GM23338 (cell line): ENCODE measurements at regions not wholly inside any gene's neighbourhood (a gene's known extent, or its start where the extent isn't known, plus 50 kb on each side); places are given as distances from the start of the nearest gene placed in this dataset.
"Not testable (repeated sequence)": the region's sequence is repeated elsewhere in the genome, so short reads cannot be mapped to it uniquely, and the experiment has no call there.

Source experiments
- ATAC-seq: fragments of 200-7000 bp; cut with Tn5 transposase; 3 replicates; pipeline ENCODE4 v1.9.1; 2020
- DNase-seq: peaks from one replicate; pipeline ENCODE4 v3.0.0-alpha.2; 2015; ENCODE audit warnings: low spot score
- H2AFZ ChIP-seq: fragments of 200-600 bp; sonication (generic); 2 replicates; pipeline ENCODE4 v1.8.0; 2016; ENCODE audit warnings: antibody characterized with exemption, mild to moderate bottlenecking, moderate library complexity
- H3F3A ChIP-seq: fragments of 200-600 bp; sonication (generic); replicated peaks from 2 replicates; pipeline ENCODE4 v1.8.0; 2017; ENCODE audit warnings: antibody characterized with exemption, mixed run types, low read depth
- H3K27ac ChIP-seq: fragments of 200-600 bp; sonication (generic); 2 replicates; pipeline ENCODE4 v1.6.1; 2016; ENCODE audit warnings: low read depth
- H3K27me3 ChIP-seq: fragments of 200-600 bp; sonication (generic); 2 replicates; pipeline ENCODE4 v1.8.0; 2016; ENCODE audit warnings: mild to moderate bottlenecking, mixed run types, moderate library complexity; ENCODE audit not compliant: insufficient read depth
- H3K36me3 ChIP-seq: fragments of 200-600 bp; sonication (generic); 2 replicates; pipeline ENCODE4 v1.8.0; 2016; ENCODE audit warnings: mild to moderate bottlenecking; ENCODE audit not compliant: insufficient read depth
- H3K4me1 ChIP-seq: fragments of 200-600 bp; sonication (generic); 2 replicates; pipeline ENCODE4 v1.8.0; 2016; ENCODE audit warnings: mild to moderate bottlenecking, moderate library complexity; ENCODE audit not compliant: insufficient read depth
- H3K4me2 ChIP-seq: fragments of 200-600 bp; sonication (generic); 2 replicates; pipeline ENCODE4 v1.7.1; 2017; ENCODE audit warnings: mixed run types
- H3K4me3 ChIP-seq: fragments of 200-600 bp; sonication (generic); 2 replicates; pipeline ENCODE4 v1.6.1; 2016; ENCODE audit warnings: mixed run types
- H3K79me2 ChIP-seq: fragments of 200-600 bp; sonication (generic); replicated peaks from 2 replicates; pipeline ENCODE4 v1.8.0; 2017; ENCODE audit warnings: mild to moderate bottlenecking; ENCODE audit not compliant: insufficient read depth
- H3K9me2 ChIP-seq: fragments of 200-600 bp; sonication (generic); 2 replicates; pipeline ENCODE4 v1.8.0; 2017; ENCODE audit not compliant: insufficient read depth
- H4K20me1 ChIP-seq: fragments of 200-600 bp; sonication (generic); replicated peaks from 2 replicates; pipeline ENCODE4 v1.8.0; 2017; ENCODE audit warnings: mild to moderate bottlenecking; ENCODE audit not compliant: insufficient read depth
- H3K27ac Mint-ChIP-seq: 2 replicates; pipeline ENCODE4 v1.8.0; 2020; ENCODE audit warnings: inconsistent platforms, mild to moderate bottlenecking, moderate library complexity, mixed read lengths
- H3K27me3 Mint-ChIP-seq: 3 replicates; pipeline ENCODE4 v1.8.0; 2022; ENCODE audit warnings: low read depth, mild to moderate bottlenecking, moderate library complexity, mixed read lengths, inconsistent platforms; ENCODE audit not compliant: insufficient read depth, poor library complexity
- H3K36me3 Mint-ChIP-seq: 3 replicates; pipeline ENCODE4 v1.8.0; 2021; ENCODE audit warnings: low read depth, mild to moderate bottlenecking, inconsistent platforms, moderate library complexity, mixed read lengths
- H3K4me1 Mint-ChIP-seq: 3 replicates; pipeline ENCODE4 v1.8.0; 2020; ENCODE audit warnings: mild to moderate bottlenecking, inconsistent platforms, mixed read lengths
- H3K4me3 Mint-ChIP-seq: 3 replicates; pipeline ENCODE4 v1.8.0; 2021; ENCODE audit warnings: moderate library complexity, mild to moderate bottlenecking, inconsistent platforms, mixed read lengths
- H3K9me3 Mint-ChIP-seq: 3 replicates; pipeline ENCODE4 v1.8.0; 2020; ENCODE audit warnings: moderate library complexity, mild to moderate bottlenecking, inconsistent platforms, mixed read lengths
- CREB1 ChIP-seq: fragments of 250-450 bp; sonication (Bioruptor Pico); IDR thresholded peaks from 2 replicates; pipeline ENCODE4 v1.5.0; 2020; ENCODE audit warnings: low read depth, mild to moderate bottlenecking, moderate library complexity
- ETS1 ChIP-seq: IDR thresholded peaks from 2 replicates; pipeline ENCODE4 v1.6.1; 2016; ENCODE audit warnings: antibody characterized with exemption
- EZH2 ChIP-seq: fragments of 200-600 bp; sonication (generic); IDR thresholded peaks from one replicate; pipeline ENCODE4 v1.8.0; 2017; ENCODE audit warnings: antibody characterized with exemption, mild to moderate bottlenecking, low read depth; ENCODE audit not compliant: unreplicated experiment
- EZH2phosphoT487 ChIP-seq: fragments of 200-600 bp; sonication (generic); IDR thresholded peaks from one replicate; pipeline ENCODE4 v1.8.1; 2018; ENCODE audit warnings: antibody characterized with exemption; ENCODE audit not compliant: unreplicated experiment

GRCh38 chr5:173392172-173392571, 64.0 kb upstream of the STC2 start:
- H3K36me3 Mint-ChIP-seq, result no peaks in the 10 kb centered on the region
- no peaks in the 10 kb centered on the region for H3K79me2 ChIP-seq
- no peak overlapping the region for H3K27ac ChIP-seq
- no peak overlapping the region for H3K27ac Mint-ChIP-seq
- no peaks in the 10 kb centered on the region for H4K20me1 ChIP-seq
- H3F3A ChIP-seq, result no peaks in the 10 kb centered on the region
- no peak for DNase-seq
- no peak for TF ChIP-seq ETS1
- ATAC-seq, result no peak
- H3K4me1 Mint-ChIP-seq, result no peaks in the 10 kb centered on the region; the same call in 2 of the 3 replicates
- H3K9me3 Mint-ChIP-seq, result peaks cover 3% of the 10 kb centered on the region; the same call in 1 of the 3 replicates
- no peak overlapping the region for H2AFZ ChIP-seq
- H3K4me3 ChIP-seq, result no peak overlapping the region
- 0 out of 2 replicates have a peak, but pooled peaks cover 5% of the 10 kb centered on the region for H3K9me2 ChIP-seq
- H3K27me3 Mint-ChIP-seq, result peaks cover 3% of the 10 kb centered on the region
- no peak overlapping the region for H3K4me2 ChIP-seq
- H3K36me3 ChIP-seq, result 0 out of 2 replicates have a peak, but pooled peaks cover 4% of the 10 kb centered on the region
- H3K4me3 Mint-ChIP-seq, result no peak overlapping the region
- no peaks in the 10 kb centered on the region for H3K4me1 ChIP-seq
- no peaks in the 10 kb centered on the region for H3K27me3 ChIP-seq

GRCh38 chr5:173391031-173391430, 62.8 kb upstream of the STC2 start:
- H3K9me2 ChIP-seq, result 0 out of 2 replicates have a peak, but pooled peaks cover 5% of the 10 kb centered on the region
- no peaks in the 10 kb centered on the region for H3K79me2 ChIP-seq
- H3K27ac ChIP-seq, result no peak overlapping the region
- H3K4me1 Mint-ChIP-seq, result no peaks in the 10 kb centered on the region; the same call in 2 of the 3 replicates
- TF ChIP-seq EZH2 (no peak), ETS1 (no peak), EZH2phosphoT487 (no peak), CREB1 (no peak)
- no peaks in the 10 kb centered on the region for H3K36me3 Mint-ChIP-seq
- no peak overlapping the region for H3K27ac Mint-ChIP-seq
- peaks cover 3% of the 10 kb centered on the region for H3K27me3 Mint-ChIP-seq
- no peak overlapping the region for H3K4me3 Mint-ChIP-seq
- no peaks in the 10 kb centered on the region for H4K20me1 ChIP-seq
- no peak for DNase-seq
- H3K4me3 ChIP-seq, result no peak overlapping the region
- ATAC-seq, result no peak
- H3K27me3 ChIP-seq, result no peaks in the 10 kb centered on the region
- H3K9me3 Mint-ChIP-seq, result peaks cover 3% of the 10 kb centered on the region; the same call in 1 of the 3 replicates
- H3K4me1 ChIP-seq, result no peaks in the 10 kb centered on the region
- no peaks in the 10 kb centered on the region for H3F3A ChIP-seq
- H3K36me3 ChIP-seq, result 0 out of 2 replicates have a peak, but pooled peaks cover 4% of the 10 kb centered on the region
- no peak overlapping the region for H3K4me2 ChIP-seq
- no peak overlapping the region for H2AFZ ChIP-seq

GRCh38 chr5:173387293-173387692, 59.1 kb upstream of the STC2 start:
- not testable (repeated sequence) for H3K4me3 Mint-ChIP-seq, H3K4me3 ChIP-seq, H3K79me2 ChIP-seq, H4K20me1 ChIP-seq, H3K4me1 Mint-ChIP-seq, H3K27ac Mint-ChIP-seq, H2AFZ ChIP-seq, H3K4me1 ChIP-seq, H3K9me2 ChIP-seq, ATAC-seq, H3K4me2 ChIP-seq, H3K27ac ChIP-seq, H3K9me3 Mint-ChIP-seq, H3K27me3 ChIP-seq, DNase-seq, H3K27me3 Mint-ChIP-seq, H3K36me3 Mint-ChIP-seq, H3F3A ChIP-seq, H3K36me3 ChIP-seq
